Hematopoietic multipotent progenitor cell (in vitro differentiated cells): ENCODE measurements at regions not wholly inside any gene's neighbourhood (a gene's known extent, or its start where the extent isn't known, plus 50 kb on each side); places are given as distances from the start of the nearest gene placed in this dataset.

Experiments used
- DNase-seq, 3 donors: peaks; one replicate each; pipeline ENCODE4 v3.0.0-alpha.2; 2011 to 2015; ENCODE audit warnings: low read depth in 2 of 3, low spot score in 2 of 3

DNA sequence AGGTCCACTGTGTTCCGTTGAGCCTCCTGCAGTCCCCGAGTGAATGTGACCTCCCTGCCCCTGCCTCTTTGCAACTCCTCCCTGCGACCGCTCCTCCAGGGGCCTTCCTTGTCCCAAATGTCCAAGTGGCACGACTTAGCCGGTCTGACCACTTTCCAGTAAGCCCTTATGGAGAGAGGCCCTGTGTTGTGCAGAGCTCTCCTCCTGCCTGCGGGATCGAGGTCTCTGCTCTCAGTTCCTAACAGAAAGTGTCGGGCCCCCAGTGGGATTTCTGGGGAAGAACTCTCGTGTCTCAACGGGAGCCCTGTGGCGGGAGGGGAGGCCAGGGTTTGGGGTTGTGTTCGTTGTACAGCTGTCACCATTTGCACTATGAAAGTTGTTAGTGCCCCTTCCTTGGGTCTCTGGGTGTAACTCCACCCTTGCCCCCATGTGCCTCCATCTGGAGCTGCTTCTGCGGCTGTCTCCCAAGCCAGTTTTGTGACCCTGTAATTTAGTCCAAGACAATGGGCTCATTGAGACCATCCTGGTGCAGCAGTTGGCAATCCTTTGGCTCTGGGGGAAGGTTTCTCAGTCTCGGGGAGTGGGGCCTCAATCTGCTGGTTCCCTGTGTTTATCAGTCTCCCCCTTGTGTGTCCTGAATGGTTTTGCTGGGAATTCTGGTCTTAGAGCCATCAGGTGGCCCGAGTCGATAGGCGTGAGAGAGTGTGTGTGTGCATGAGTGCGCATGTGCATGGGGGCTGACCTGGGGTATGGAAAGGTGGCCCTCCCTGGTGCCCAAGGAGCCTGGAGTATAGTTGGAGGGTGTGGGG lies 234.5 kb downstream of the SEC14L1 start:
- DNase-seq: no peak

DNA sequence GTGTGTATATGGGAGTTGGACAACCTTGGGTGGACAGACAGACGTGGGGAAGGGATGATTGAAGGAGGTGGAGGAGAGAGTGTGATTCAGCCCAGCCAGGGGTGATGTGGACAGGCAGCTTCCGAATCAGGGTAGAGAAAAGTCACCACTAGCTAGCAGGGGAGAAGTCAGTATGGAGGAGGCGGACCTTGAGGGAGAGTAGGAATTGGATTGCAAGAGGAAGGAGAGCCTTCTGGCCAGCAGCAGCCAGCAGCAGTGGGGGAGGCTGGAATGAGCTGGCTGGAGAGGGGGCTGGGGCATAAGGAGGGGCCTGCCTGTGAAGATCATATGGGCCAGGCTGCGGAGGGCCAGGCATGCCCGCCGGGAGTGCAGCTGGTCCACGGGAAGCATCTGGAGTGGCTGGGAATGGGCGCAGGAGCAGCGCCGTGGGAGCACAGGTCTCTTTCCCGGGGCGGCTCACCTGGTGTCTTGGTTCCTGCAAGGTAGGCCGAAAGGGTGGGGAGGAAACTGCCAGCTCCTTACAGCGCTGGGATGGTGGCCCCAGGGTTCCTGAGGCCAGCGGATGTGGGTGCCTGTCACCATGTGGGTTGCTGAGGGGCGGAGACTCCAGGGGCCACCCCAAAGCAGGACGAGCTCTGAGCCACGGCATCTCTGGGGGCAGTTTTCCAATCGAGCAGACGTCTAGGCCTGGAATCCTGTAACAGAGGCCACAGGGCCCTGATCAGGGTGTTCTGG lies 235.3 kb downstream of the SEC14L1 start:
- DNase-seq: peak in 2 of 3 donors; percentile 34 to 47

DNA sequence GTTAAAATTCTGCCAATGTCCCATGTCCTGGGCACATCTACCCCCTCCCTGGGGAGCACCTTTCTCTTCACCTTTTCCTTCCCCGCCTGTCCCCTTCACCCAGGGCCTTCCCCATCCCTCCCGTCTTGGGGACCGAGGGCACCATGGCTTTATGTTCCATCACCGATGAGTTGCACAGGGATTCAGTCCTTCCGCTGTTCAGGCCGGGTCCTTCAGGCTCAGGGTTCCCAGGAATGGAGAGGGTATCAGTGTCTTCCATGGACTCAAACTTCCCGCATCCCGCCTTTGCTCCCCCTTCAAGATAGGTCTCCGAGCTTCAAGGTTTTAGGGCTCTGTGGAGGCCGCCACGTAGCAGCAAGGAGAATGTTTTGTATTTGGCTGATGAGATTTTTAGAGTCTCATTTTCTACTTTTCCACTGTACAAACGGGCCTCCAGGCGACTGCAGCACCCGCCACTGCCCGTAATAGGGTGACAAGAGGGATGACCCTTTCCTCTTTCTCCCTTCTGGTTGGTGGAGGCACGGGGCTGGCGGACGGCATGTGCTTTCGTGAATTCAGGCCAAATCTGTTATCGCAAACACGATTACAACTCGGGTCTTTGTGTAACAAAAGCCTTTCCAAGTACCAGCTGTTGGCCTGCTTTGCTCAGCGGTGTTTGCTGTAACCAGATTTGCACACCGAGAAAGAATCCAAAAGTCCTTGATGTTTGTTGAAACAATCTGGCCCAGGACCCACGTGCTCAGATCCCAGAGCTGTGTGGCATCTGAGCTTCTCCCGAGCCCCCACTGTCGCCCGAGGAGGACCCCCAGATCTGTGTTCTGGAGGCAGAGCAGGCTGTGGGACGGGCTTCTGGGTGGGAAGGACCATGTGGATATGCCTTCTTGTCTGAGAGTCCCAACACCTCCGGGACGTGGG lies 236.3 kb downstream of the SEC14L1 start:
- no peak for DNase-seq

DNA sequence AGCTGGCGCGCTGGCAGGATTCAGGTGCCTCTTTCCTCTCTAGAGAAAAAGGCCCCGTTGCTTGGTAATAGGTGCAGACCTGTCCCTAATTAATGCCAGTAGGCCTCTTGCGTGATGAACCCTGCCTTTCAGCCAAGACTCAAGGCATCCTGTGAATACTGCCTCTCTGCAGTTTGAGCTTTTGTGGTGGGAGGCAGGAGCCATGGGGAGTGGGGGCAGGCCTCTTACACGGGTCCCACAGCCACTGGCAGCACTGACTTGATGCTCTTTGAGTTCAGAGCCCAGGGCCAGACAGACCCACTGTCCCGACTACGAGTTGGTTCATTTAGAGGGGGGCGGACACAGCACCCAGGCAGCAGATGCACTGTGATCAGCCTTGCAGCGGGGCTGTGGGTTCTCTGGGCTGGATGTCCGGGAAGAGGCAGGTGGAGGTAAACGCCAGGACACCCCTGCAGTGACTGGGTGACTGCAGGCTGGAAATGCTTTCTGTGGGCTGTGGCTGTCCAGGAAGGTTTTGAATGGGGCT lies 237.0 kb downstream of the SEC14L1 start:
- no peak for DNase-seq

DNA sequence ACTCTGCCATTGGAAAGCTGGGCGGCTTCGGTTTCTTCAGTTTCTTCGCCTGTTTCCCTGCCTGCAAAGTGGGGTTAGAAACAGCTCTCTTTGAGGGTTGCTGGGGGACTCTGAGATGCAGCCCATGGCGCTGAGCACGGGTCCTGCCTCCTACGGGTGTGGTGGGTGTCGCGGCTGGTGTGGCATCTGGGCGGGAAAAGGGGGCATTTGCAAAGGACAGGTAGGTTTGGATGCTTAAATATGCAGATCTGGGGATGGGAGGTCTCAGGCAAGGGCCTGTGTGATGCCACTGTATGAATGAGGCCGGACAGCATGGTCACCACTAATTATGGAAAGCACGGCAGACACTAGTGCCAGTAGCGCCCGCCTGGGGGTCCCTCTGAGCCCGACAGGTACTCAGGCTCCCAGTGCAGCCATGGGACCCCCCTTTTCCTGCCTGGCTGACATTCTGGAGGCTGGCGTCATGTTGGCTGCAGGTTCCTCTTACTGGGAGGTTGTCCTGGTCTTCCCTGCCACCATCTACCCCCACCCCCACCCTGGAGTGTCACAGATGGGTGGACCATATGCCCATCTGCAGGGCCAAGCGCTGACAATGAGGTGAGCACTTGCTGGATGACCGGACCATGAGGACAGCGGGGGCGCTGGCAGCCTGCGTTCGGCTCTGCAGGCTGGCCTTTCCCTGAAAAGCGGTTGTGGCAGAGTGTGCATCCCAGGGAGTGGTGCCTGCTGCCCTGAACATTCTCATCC lies 237.7 kb downstream of the SEC14L1 start:
- DNase-seq: no peak

DNA sequence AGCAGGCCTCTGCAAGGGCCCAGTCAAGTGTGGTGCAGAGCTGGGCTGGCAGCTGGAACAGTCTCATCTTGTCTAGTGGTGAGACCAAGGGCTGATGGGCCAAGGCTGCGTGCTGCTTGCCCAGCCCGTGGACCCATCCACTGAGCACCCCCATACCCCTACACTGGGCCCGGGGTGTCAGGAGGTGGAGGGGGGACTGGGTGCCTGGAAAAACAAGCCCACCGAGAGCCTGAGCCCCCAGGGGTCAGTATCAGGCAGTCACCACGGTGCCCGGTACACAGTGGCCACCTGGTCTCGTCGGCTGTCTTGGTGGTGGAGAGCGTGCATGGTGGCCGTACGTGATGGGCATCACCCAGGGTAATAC lies 238.3 kb downstream of the SEC14L1 start:
- no peak for DNase-seq

DNA sequence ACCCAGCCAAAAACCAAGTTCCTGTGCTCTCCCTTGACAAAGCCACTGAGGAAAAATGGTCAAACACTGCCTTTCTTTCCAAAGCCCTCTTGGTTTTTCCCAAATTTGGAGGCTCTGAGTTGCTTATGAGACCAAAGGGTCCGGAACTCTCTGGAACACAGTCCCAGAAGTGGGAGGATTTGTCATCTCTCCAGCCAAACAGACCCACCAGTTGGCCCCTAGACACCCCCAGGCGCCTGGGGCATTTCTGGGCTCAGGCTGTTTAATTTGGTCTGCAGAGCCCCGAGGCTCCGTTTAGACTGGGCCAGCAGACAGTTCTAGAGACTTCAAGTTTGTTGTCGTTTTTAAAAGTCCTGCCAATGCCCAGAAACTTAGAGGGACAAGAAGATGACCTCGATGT lies 239.1 kb downstream of the SEC14L1 start:
- DNase-seq: no peak

DNA sequence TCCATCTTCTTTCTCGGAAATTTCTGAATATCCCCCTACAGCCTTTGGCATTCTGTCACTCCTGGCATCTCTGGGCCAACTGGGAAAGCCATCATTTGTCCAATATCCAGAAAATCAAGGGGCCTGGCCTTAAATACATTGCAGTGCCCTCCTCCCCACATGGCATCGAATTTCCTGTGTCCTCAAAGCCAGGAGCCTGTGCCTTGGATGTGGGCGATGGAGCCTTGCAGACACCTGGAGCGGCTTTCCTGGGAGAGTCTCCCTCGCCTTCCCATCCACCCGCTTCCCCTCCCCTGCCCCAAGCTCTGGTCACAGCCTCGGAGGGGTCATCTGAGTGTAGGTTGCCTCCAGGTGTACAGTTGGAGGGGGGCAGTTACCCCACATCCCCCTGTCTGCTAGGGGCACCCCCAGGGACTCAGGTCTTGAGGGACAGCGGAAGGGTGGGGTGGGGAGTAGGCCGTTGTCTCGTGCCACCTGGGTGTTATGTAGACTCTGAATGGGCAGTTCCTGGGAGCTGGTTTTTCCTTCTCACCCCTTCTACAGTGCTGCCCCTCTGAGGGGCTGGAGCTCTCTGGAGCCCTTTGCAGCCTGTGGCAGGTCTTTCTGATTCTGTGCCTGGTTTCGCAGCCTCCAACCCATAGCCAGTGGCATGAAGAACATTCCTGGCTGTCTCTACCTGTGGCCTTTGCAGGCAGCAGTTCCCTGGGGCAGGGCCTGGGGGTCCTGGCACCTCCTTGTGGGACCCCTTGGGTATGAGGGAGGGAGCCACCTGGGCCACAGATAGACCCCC lies 239.8 kb downstream of the SEC14L1 start:
- no peak for DNase-seq

DNA sequence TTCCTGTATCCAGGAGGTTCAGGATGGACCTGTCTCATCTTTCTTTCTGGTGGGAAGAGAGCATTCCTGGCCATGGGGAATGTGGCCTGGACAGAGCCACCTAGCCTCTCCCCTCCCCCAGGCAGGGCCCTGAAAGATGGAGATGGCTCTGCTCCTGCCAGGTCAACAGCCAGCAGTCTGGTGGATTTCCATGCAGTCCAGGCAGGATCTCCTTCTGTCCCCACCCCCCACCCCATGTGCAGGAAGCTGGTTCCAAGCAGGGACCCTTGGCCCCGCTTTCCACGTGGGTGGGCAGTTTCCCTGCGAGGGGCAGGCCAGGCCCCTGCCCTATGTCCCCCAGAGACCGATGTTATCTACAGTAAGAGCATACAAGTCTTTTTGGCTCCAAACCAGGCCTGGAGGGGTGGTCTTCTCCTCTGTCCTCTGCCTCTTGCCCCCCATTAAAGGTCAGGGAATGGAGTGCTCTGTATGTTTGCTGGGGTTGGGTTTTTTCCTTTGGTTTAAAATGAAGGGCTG lies 240.5 kb downstream of the SEC14L1 start:
- DNase-seq: no peak

DNA sequence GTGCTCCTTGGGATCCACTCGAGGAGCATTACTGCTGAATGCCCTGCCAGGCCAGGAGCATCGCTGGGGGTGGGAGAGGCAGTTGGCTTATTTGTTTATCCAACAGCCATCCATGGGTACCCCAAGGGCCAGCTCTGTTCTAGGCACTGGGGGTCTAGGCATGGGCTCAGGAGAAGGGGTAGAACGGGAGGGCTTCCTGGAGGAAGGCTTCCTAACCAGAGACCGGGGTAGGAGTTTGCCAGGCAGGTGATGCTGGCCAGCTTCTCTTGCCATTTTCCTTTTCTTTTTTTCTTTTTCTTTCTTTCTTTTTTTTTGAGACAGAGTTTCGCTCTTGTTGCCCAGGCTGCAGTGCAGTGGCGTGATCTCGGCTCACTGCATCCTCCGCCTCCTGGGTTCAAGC lies 241.0 kb downstream of the SEC14L1 start:
- no peak for DNase-seq

DNA sequence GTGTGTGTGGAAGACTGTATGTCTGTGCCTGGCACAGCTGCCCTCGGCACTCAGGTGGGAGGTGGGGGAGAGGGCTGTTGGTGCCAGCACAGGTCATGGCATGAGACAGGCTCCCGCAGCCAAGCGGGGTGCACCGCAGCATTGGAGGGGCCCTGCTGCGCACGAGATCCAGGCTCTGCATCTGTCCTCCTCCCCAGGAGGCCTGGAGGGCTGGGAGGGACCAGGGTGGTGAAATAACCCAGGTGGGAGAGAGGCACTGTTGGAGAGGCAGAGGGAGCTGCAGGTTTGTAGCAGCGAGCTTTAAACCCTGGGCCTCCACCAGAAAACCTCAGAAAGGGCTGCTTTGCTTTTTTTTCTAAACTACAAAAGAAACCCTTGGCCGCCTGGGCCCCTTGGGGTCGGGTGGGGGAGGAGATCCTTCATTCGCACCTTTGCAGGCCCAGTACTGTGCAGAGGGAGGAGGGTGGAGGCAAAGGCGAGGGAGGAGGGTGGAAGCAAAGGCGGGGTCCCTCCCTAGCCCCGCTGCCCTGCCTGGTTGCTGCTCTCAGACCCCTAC lies 241.7 kb downstream of the SEC14L1 start:
- no peak for DNase-seq

DNA sequence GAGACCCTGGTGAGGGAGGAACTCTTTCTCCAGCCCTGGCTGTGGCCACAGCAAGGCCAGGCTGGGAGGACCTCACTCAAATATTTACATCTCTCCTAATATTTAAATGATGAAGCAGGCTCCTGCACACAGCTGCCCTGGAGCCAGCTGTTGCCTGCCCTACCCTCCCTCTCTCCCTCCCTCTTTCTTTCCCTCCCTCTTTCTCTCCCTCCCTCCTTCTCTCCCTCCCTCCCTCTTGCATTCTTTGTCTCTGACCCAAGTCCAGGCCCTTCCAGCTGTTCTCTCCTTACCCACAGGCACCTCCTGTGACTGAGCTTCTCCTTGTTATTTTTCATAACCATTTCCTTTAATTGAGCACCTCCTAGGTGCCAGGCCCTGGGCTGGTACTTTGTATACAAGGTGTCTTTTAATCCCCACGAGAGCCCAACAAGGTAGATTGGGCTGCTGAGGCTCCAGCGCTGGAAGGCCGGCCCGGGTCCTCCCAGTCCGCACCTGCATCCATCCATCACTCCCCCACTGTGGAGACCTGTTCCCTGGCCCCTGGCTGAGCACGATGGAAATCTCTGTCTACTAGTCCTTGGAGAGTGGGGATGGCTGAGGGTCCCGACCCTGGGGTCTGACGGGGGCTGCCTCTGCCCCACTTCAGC lies 242.3 kb downstream of the SEC14L1 start:
- no peak for DNase-seq

DNA sequence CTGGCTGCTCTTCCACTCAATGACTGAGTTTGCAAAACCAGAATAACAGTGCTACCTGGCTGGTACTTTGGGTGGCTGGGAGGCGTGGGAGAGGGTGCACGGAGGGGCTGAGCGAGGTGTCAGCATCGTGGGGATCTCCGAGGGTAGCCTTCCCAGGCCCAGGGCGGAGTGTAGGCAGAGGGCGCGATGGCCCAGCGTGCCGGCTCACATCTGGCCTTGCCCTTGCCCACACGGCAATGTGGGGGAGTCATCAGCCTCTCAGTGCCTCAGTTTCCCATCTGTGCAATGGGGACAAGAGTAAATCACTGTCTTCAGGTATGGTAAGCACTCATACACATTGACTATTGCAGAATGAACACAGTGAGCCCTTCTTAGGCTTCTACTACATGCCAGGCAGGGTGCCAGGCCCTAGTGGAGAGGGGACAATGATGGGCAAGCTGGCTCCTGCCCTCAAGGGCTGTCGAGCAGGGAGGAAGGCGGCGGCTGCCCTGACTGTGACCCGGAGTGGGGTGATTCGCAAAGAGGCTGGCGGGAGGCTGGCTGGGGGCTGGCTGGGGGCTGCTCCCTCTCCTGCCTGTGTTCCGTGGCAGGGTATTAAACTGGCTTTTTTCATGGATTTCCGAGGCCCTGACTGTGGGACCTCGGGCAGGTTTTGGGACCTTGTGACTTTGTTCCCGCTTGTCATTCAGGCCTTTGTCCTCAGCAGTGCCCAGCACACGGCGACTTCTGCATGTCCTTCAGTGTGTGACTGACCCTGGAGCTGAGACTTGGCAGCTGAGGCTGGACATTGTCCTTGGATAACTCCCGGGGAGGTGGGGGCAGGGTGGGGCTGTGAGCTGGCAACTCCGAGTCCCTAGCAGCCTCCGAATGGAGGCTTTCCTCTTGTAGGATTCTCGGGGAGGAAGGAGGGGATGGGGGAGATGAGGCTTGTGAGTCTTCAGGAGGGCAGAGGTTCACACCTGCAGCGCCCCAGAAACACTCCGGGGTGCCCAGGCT lies 243.1 kb downstream of the SEC14L1 start:
- DNase-seq: no peak

DNA sequence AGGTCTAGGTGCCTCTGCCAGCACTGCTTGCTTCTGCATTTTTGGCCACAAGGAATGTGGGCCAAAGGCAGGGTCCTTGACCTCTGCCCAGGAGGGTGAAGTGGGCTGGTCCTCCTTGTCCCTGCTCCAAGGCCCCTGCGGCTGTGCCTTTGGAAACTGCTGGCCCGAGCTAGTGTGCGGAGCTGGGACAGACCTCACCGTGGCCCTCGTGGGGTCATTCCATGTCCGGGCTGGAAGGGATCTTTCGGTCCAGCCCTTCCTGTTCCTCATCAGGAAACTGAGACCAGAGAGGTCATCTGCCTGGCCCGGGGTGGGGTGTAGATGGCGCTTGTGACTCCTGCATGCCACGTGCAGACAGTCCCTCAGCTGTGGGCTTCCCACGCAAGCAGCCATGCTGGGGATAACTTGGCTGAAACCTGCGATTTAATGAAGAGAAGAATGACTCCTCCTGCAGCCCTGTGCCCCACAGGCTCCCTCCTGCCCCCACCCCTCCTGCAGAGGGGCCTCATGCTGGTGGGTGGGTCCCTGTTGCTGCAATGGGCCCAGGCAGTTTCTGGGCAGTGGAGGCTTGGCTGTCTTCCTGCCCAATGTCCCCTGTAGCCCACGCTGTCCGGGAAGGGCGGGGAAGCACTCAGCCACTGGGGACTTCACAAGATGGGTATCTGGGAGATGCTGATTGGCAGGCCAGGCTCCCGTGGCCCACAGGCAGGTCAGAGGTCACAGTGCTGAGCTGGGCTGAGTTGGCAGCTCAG lies 245.2 kb downstream of the SEC14L1 start:
- DNase-seq: no peak

DNA sequence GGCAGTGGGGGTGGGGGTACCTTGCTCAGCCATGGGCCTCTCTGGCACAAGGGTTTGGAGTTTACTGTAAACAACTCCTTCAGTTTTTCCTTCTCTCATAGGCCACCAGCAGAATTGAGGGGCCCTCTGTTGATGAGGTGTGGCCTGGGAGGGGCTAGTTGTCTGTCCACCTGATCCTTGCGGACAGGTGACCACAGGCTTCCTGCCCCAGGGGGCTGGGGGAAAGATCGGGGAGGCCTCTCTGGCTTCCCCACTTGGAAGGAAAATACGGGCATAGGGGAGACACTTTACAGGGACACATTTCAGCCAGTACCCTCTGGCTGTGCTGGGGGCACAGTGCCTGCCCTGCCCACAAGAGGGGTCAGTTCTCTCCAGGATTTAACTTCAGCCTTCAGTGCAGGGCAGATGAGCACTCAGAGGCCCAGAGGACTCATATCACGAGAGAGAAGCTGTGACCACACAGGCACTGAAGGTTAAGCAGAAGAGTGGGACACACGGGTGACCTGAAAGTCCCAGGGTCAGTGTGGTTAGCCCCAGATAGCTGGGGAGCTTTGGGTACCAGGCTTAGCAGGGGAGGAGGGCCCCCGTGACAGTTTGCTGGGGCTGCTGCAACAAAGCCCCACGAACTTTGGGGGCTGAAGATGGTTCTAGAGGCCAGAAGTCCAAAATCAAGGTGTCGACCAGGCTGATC lies 245.9 kb downstream of the SEC14L1 start:
- DNase-seq: no peak

DNA sequence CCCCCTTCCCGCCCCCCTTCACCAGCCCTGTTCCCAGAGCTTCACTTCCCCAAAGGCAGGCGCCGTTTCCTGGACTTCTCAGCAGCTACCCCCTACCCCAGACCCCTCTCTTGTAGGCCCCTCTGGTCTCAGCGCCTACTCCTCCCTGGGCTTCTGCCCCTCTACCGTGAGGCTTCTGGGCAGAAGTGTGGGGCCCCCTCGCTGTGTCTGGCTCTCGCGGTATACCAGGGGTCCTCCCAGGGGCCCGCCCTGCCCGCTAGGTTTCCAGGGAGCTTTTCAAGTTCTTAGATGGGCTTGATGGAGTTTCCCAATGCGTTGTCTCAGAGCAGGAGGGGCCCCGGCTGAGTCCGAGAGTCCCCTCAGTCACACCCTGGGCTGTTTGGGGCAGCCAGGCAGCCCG lies 247.1 kb downstream of the SEC14L1 start:
- no peak for DNase-seq
